H9 (cell line): ENCODE measurements at regions not wholly inside any gene's neighbourhood (a gene's known extent, or its start where the extent isn't known, plus 50 kb on each side); places are given as distances from the start of the nearest gene placed in this dataset.

Experiments
- DNase-seq: peaks from one replicate; pipeline ENCODE4 v3.0.0-alpha.2; 2017
- H2AFZ ChIP-seq: one replicate; pipeline ENCODE4 v1.6.1; 2013; ENCODE audit warnings: mild to moderate bottlenecking, low read length, control low read depth, moderate library complexity
- H2AK5ac ChIP-seq: 2 replicates; pipeline ENCODE4 v1.6.1; 2013; ENCODE audit warnings: low read length, control low read depth, mixed read lengths; ENCODE audit not compliant: insufficient read length
- H2BK120ac ChIP-seq: one replicate; pipeline ENCODE4 v1.6.1; 2013; ENCODE audit warnings: low read depth, mild to moderate bottlenecking, low read length, control low read depth, inconsistent platforms; ENCODE audit not compliant: poor library complexity, severe bottlenecking
- H2BK12ac ChIP-seq: 2 replicates; pipeline ENCODE4 v1.6.1; 2013; ENCODE audit warnings: low read length, control low read depth, mixed read lengths, low read depth; ENCODE audit not compliant: insufficient read length
- H2BK15ac ChIP-seq: 2 replicates; pipeline ENCODE4 v1.6.1; 2013; ENCODE audit warnings: low read depth, low read length, control low read depth
- H2BK20ac ChIP-seq: one replicate; pipeline ENCODE4 v1.6.1; 2013; ENCODE audit warnings: low read depth, mild to moderate bottlenecking, low read length, control low read depth, inconsistent platforms; ENCODE audit not compliant: poor library complexity, severe bottlenecking
- H2BK5ac ChIP-seq: 2 replicates; pipeline ENCODE4 v1.6.1; 2013; ENCODE audit warnings: low read length, control low read depth, mixed read lengths; ENCODE audit not compliant: insufficient read length
- H3K14ac ChIP-seq: 2 replicates; pipeline ENCODE4 v1.6.1; 2013; ENCODE audit warnings: low read length, control low read depth; ENCODE audit not compliant: insufficient read depth
- H3K18ac ChIP-seq: 2 replicates; pipeline ENCODE4 v1.6.1; 2013; ENCODE audit warnings: low read depth, mild to moderate bottlenecking, mixed read lengths, low read length, control low read depth; ENCODE audit not compliant: insufficient read length
- H3K23ac ChIP-seq: 2 replicates; pipeline ENCODE4 v1.6.1; 2013; ENCODE audit warnings: low read length, control low read depth, mixed read lengths, low read depth; ENCODE audit not compliant: insufficient read length
- H3K23me2 ChIP-seq: 2 replicates; pipeline ENCODE4 v1.6.1; 2013; ENCODE audit warnings: low read depth, mild to moderate bottlenecking, mixed read lengths, low read length, control low read depth; ENCODE audit not compliant: insufficient read length, poor library complexity, severe bottlenecking
- H3K27ac ChIP-seq: 2 replicates; pipeline ENCODE4 v1.5.1; 2013; ENCODE audit warnings: low read length, control low read depth, mixed read lengths, low read depth; ENCODE audit not compliant: insufficient read length
- H3K27me3 ChIP-seq: 2 replicates; pipeline ENCODE4 v1.6.1; 2013; ENCODE audit warnings: low read length, control low read depth, inconsistent platforms; ENCODE audit not compliant: insufficient read depth
- H3K4ac ChIP-seq: 2 replicates; pipeline ENCODE4 v1.6.1; 2013; ENCODE audit warnings: low read depth, mild to moderate bottlenecking, control low read depth, inconsistent platforms, low read length, moderate library complexity
- H3K4me1 ChIP-seq: 2 replicates; pipeline ENCODE4 v1.6.1; 2013; ENCODE audit warnings: low read length, control low read depth, inconsistent platforms; ENCODE audit not compliant: insufficient read depth
- H3K4me2 ChIP-seq: 2 replicates; pipeline ENCODE4 v1.6.1; 2013; ENCODE audit warnings: low read length, control low read depth, mixed read lengths; ENCODE audit not compliant: insufficient read length, insufficient read depth
- H3K56ac ChIP-seq: 2 replicates; pipeline ENCODE4 v1.6.1; 2013; ENCODE audit warnings: low read depth, mild to moderate bottlenecking, mixed read lengths, low read length, control low read depth; ENCODE audit not compliant: insufficient read length
- H3K79me1 ChIP-seq: 2 replicates; pipeline ENCODE4 v1.6.1; 2013; ENCODE audit warnings: low read depth, mild to moderate bottlenecking, moderate library complexity, low read length, control low read depth, inconsistent platforms; ENCODE audit not compliant: insufficient read depth, poor library complexity, severe bottlenecking
- H3K79me2 ChIP-seq: 2 replicates; pipeline ENCODE4 v1.6.1; 2013; ENCODE audit warnings: low read length, control low read depth, inconsistent platforms; ENCODE audit not compliant: insufficient read depth
- H3K9ac ChIP-seq: 2 replicates; pipeline ENCODE4 v1.6.1; 2013; ENCODE audit warnings: low read length, control low read depth, mixed read lengths; ENCODE audit not compliant: insufficient read length; ENCODE audit errors: extremely low read depth
- H3K9me3 ChIP-seq: one replicate; pipeline ENCODE4 v1.6.1; 2013; ENCODE audit warnings: low read depth, low read length, inconsistent platforms; ENCODE audit not compliant: control insufficient read depth
- H3T11ph ChIP-seq: one replicate; pipeline ENCODE4 v1.6.1; 2013; ENCODE audit warnings: mild to moderate bottlenecking, low read length, control low read depth, inconsistent platforms
- H4K20me1 ChIP-seq: one replicate; pipeline ENCODE4 v1.6.1; 2013; ENCODE audit not compliant: control insufficient read depth, insufficient read length, insufficient read depth
- H4K5ac ChIP-seq: 2 replicates; pipeline ENCODE4 v1.6.1; 2013; ENCODE audit warnings: low read depth, mild to moderate bottlenecking, mixed read lengths, low read length, control low read depth; ENCODE audit not compliant: insufficient read length
- H4K8ac ChIP-seq: replicated peaks from 2 replicates; pipeline ENCODE4 v1.6.1; 2013; ENCODE audit warnings: low read length, control low read depth, mixed read lengths, low read depth; ENCODE audit not compliant: insufficient read length
- H4K91ac ChIP-seq: 2 replicates; pipeline ENCODE4 v1.6.1; 2013; ENCODE audit warnings: low read depth, mild to moderate bottlenecking, moderate library complexity, mixed read lengths, low read length, control low read depth; ENCODE audit not compliant: insufficient read length
- H3K27ac Mint-ChIP-seq, 3 experiments: 2 replicates in 2 of 3; 3 replicates in 1 of 3; pipeline ENCODE4 v1.8.0; 2020 to 2021; ENCODE audit warnings: mixed read lengths in 3 of 3, mild to moderate bottlenecking in 1 of 3, moderate library complexity in 1 of 3
- H3K27me3 Mint-ChIP-seq: 2 replicates; pipeline ENCODE4 v1.8.0; 2021; ENCODE audit warnings: low read depth, mild to moderate bottlenecking, moderate library complexity, mixed read lengths
- H3K36me3 Mint-ChIP-seq, 3 experiments: 2 replicates in 2 of 3; 3 replicates in 1 of 3; pipeline ENCODE4 v1.8.0; 2020 to 2021; ENCODE audit warnings: low read depth in 3 of 3, mixed read lengths in 3 of 3; ENCODE audit not compliant: insufficient read depth in 1 of 3
- H3K4me1 Mint-ChIP-seq, 2 experiments: 2 replicates each; pipeline ENCODE4 v1.8.0; 2020; ENCODE audit warnings: mixed read lengths in 2 of 2
- H3K4me3 Mint-ChIP-seq, 2 experiments: 2 replicates in 1 of 2; 3 replicates in 1 of 2; pipeline ENCODE4 v1.8.0; 2020 to 2021; ENCODE audit warnings: mild to moderate bottlenecking in 2 of 2, mixed read lengths in 2 of 2, moderate library complexity in 1 of 2
- H3K9me3 Mint-ChIP-seq, 2 experiments: 2 replicates in 1 of 2; 3 replicates in 1 of 2; pipeline ENCODE4 v1.8.0; 2020; ENCODE audit warnings: mild to moderate bottlenecking in 2 of 2, mixed read lengths in 2 of 2, moderate library complexity in 1 of 2
- CTCF ChIP-seq: fragments of 200-600 bp; sonication (generic); conservative IDR thresholded peaks from 3 replicates; pipeline ENCODE4 v1.8.0; 2021; ENCODE audit warnings: antibody characterized with exemption, mild to moderate bottlenecking
- WGBS: extraction: QIAGEN DNeasy Blood & Tissue Kit; methylation state at CpG from one replicate; pipeline ENCODE4 v1.1.7; 2013; ENCODE audit warnings: missing lambda C conversion rate, low lambda C conversion rate, mixed read lengths; ENCODE audit not compliant: insufficient read length; ENCODE audit errors: extremely low coverage; 5-methylcytosine and 5-hydroxymethylcytosine counted together

GRCh38 chr20:47419953-47420514 is 63.5 kb upstream of the ZMYND8 start:
- Mint-ChIP-seq H3K4me1 (peaks cover 15 to 16% of the 10 kb centered on the region in 2 experiments), H3K27ac (no peak overlapping the region)
- H4K20me1 ChIP-seq, result no peaks in the 10 kb centered on the region

More at GRCh38 chr20:47419953-47420514, 63.5 kb upstream of the ZMYND8 start:
- H3K18ac ChIP-seq, result no peak overlapping the region
- no peaks in the 10 kb centered on the region for H3K9me3 ChIP-seq
- DNase-seq, result no peak
- Mint-ChIP-seq H3K36me3 (no peaks in the 10 kb centered on the region), H3K4me3 (no peak overlapping the region), H3K9me3 (no peaks in the 10 kb centered on the region), H3K27me3 (no peaks in the 10 kb centered on the region; the same call in 1 of the 2 replicates)
- no peak overlapping the region for H3K4ac ChIP-seq
- H2AK5ac ChIP-seq, result no peak overlapping the region
- no peak overlapping the region for H3K56ac ChIP-seq
- H3K14ac ChIP-seq, result no peak overlapping the region
- H2BK5ac ChIP-seq, result no peak overlapping the region
- no peak overlapping the region for H3K9ac ChIP-seq
- no peaks in the 10 kb centered on the region for H3K79me1 ChIP-seq
- H3K23ac ChIP-seq, result no peak overlapping the region
- no peaks in the 10 kb centered on the region for H3K23me2 ChIP-seq
- no peaks in the 10 kb centered on the region; the same call in 1 of the 2 replicates for H3K4me1 ChIP-seq
- no peak for TF ChIP-seq CTCF
- no peak overlapping the region for H3T11ph ChIP-seq
- H3K79me2 ChIP-seq, result no peaks in the 10 kb centered on the region
- no peak overlapping the region for H2AFZ ChIP-seq
- H2BK12ac ChIP-seq, result no peak overlapping the region
- H3K4me2 ChIP-seq, result no peak overlapping the region
- H4K91ac ChIP-seq, result no peak overlapping the region
- no peak overlapping the region for H4K5ac ChIP-seq
- no peak overlapping the region for H3K27ac ChIP-seq
- whole genome bisulfite sequencing, result no CpG with 5 or more reads among the region's 7 CpGs
- no peak overlapping the region for H2BK20ac ChIP-seq
- H3K27me3 ChIP-seq, result no peaks in the 10 kb centered on the region
- H2BK15ac ChIP-seq, result no peak overlapping the region
- H4K8ac ChIP-seq, result no peak overlapping the region
- no peak overlapping the region for H2BK120ac ChIP-seq
